C4-2B (cell line): ENCODE measurements at regions not wholly inside any gene's neighbourhood (a gene's known extent, or its start where the extent isn't known, plus 50 kb on each side); places are given as distances from the start of the nearest gene placed in this dataset.

Source experiments
- H3K27ac ChIP-seq: fragments of 450-650 bp; 2 replicates; pipeline ENCODE4 v1.5.1; 2017
- ZFX ChIP-seq: fragments of 450-650 bp; IDR thresholded peaks from 2 replicates; pipeline ENCODE4 v1.6.1; 2017
- TF ChIP-seq, protein P1 (sequence below): fragments of 450-650 bp; conservative IDR thresholded peaks from 2 replicates; pipeline ENCODE4 v1.5.1; 2017; ENCODE audit warnings: mild to moderate bottlenecking

DNA sequence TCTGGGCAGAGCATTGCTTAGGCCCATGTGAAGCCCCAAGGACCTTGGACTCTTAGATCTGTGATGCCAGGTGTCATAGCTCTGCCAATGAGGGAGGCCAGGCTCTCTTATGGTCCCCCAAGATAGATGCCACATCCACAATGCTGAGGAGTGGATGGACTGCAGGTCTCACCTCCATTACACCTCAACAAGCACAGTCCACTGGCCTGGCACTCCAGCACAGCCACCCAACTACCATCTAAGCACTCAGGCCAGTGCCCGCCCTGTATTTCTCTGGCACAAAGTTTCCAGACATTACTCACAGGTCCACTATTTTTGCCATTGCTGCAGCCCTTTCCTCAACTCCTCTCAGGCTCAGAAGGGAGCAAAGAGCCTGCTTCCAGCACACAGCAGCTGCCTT, 613.5 kb upstream of the EPHA6 start:
- TF ChIP-seq, protein P1, sequence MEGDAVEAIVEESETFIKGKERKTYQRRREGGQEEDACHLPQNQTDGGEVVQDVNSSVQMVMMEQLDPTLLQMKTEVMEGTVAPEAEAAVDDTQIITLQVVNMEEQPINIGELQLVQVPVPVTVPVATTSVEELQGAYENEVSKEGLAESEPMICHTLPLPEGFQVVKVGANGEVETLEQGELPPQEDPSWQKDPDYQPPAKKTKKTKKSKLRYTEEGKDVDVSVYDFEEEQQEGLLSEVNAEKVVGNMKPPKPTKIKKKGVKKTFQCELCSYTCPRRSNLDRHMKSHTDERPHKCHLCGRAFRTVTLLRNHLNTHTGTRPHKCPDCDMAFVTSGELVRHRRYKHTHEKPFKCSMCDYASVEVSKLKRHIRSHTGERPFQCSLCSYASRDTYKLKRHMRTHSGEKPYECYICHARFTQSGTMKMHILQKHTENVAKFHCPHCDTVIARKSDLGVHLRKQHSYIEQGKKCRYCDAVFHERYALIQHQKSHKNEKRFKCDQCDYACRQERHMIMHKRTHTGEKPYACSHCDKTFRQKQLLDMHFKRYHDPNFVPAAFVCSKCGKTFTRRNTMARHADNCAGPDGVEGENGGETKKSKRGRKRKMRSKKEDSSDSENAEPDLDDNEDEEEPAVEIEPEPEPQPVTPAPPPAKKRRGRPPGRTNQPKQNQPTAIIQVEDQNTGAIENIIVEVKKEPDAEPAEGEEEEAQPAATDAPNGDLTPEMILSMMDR, result no peak
- no peak for TF ChIP-seq ZFX
- no peak overlapping the region for H3K27ac ChIP-seq

DNA sequence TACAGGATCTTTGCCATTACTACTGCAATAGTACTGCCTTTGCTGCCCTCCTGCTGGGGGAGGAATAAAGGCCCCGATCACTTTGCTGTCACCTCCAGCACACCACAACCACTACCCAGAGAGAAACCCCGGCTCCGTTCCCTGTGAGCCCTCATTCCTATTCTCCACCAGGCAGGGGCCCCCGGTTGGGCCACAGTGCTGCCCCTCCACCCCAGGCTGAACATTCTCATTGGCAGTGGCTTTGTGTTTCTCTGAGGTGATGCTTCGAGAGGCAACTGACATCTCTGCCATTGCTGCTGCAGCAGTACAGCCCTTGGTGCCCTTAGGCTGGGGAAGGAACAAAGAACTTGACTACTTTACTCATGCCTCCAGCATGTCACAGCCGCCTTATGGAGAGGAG, 612.9 kb upstream of the EPHA6 start:
- TF ChIP-seq, protein P1, result no peak
- no peak for TF ChIP-seq ZFX
- no peak overlapping the region for H3K27ac ChIP-seq

- H3K27ac ChIP-seq, result no peak overlapping the region
- TF ChIP-seq, protein P1, result no peak
- no peak for TF ChIP-seq ZFX
Observed at GRCh38 chr3:96202181-96202580, 612.2 kb upstream of the EPHA6 start.

GRCh38 chr3:96209699-96210098, 604.7 kb upstream of the EPHA6 start:
- TF ChIP-seq ZFX, result no peak
- TF ChIP-seq, protein P1, result no peak
- H3K27ac ChIP-seq, result no peak overlapping the region

GRCh38 chr3:96213393-96213792, 601.0 kb upstream of the EPHA6 start:
- TF ChIP-seq ZFX, result no peak
- TF ChIP-seq, protein P1, result peak; percentile 53

DNA sequence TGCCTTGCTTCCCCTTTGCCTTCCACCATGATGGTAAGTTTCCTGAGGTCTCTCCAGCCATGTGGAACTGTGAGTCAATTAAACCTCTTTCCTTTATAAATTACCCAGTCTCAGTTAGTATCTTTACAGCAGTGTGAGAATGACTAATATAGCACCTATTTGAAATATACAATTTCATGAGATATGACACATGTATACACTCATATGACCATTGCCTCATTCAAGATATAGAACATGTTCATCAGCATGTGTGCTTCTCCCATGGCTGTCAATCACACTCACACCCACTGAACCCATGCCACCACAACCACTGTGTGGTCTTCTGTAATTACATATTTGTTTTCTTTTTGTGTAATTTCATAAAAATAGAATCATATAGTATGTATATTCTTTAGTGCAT, 599.5 kb upstream of the EPHA6 start:
- TF ChIP-seq ZFX, result no peak
- TF ChIP-seq, protein P1, result no peak
- H3K27ac ChIP-seq, result no peak overlapping the region

More at GRCh38 chr3:96213393-96213792, 601.0 kb upstream of the EPHA6 start:
- H3K27ac ChIP-seq, result no peak overlapping the region

DNA sequence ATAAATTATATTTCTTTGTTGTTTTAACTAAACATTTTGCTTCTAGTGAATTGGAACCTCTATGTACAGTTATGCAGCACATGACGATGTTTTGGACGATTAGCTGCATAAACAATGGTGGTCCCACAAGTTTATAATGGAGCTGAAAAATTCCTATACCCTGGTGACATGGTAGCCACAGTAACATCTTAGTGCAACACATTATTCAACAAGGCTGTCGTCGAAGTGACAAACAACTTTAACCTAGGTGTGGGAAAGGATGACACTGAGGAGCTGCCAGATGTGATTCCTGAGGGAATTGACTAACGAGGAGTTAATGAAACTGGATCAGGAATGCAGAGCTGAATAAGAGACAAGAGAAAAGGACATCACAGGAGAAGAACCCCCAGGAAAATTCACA, 588.9 kb upstream of the EPHA6 start:
- no peak overlapping the region for H3K27ac ChIP-seq
- TF ChIP-seq, protein P1, result no peak
- TF ChIP-seq ZFX, result no peak
